Astrocyte of the cerebellum (primary cell): ENCODE measurements at regions not wholly inside any gene's neighbourhood (a gene's known extent, or its start where the extent isn't known, plus 50 kb on each side); places are given as distances from the start of the nearest gene placed in this dataset.

Source experiments
- DNase-seq: peaks from one replicate; pipeline ENCODE4 v3.0.0-alpha.2; 2011; ENCODE audit warnings: low read depth
- H3K4me3 ChIP-seq: 2 replicates; pipeline ENCODE4 v1.5.1; 2011; ENCODE audit warnings: mild to moderate bottlenecking, low read depth, low read length, moderate library complexity
- CTCF ChIP-seq: IDR thresholded peaks from 2 replicates; pipeline ENCODE4 v1.5.1; 2012; ENCODE audit warnings: low read length, low read depth, moderate library complexity, mild to moderate bottlenecking; ENCODE audit errors: missing control alignments
- in situ Hi-C: cut with HindIII; loops from 2 replicates; pipeline ENCODE4 v1.10.0; 2017; ENCODE audit warnings: low sequenced_read_pairs

GRCh38 chr2:37790462-37790861, 119.0 kb upstream of the CDC42EP3 start:
- in situ Hi-C loops, result no loop called here
- no peak overlapping the region for H3K4me3 ChIP-seq
- TF ChIP-seq CTCF, result no peak
- DNase-seq, result no peak

GRCh38 chr2:37792366-37792765, 120.9 kb upstream of the CDC42EP3 start:
- DNase-seq, result no peak
- no peak for TF ChIP-seq CTCF
- in situ Hi-C loops, result no loop called here
- no peak overlapping the region for H3K4me3 ChIP-seq

DNA sequence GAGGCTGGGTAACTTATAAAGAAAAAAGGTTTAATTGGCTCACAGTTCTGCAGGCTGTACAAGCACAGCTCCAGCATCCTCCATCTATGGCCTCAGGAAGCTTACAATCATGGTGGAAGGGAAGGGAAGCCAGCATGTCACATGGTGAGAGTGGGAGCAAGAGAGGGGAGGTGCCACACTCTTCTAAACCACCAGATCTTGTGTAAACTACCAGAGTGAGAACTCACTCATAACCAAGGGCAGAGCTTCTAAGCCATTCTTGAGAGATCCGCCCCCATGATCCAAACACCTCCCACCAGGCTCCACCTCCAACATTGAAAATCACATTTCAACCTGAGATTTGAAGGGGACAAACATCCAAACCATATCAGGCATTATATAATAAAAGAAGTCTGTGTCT, 121.6 kb upstream of the CDC42EP3 start:
- in situ Hi-C loops, result no loop called here
- DNase-seq, result no peak
- H3K4me3 ChIP-seq, result no peak overlapping the region
- no peak for TF ChIP-seq CTCF

- DNase-seq, result no peak
- in situ Hi-C loops, result no loop called here
- no peak for TF ChIP-seq CTCF
- H3K4me3 ChIP-seq, result no peak overlapping the region
Measured at GRCh38 chr2:37794717-37795116, 123.3 kb upstream of the CDC42EP3 start.

- no peak for TF ChIP-seq CTCF
- no peak for DNase-seq
- in situ Hi-C loops, result no loop called here
- no peak overlapping the region for H3K4me3 ChIP-seq
Measured at GRCh38 chr2:37795456-37795855, 124.0 kb upstream of the CDC42EP3 start.

- no peak for TF ChIP-seq CTCF
- in situ Hi-C loops, result no loop called here
Measured at GRCh38 chr2:37795938-37796337, 124.5 kb upstream of the CDC42EP3 start.

GRCh38 chr2:37796481-37796880, 125.0 kb upstream of the CDC42EP3 start:
- no peak overlapping the region for H3K4me3 ChIP-seq
- TF ChIP-seq CTCF, result no peak
- DNase-seq, result no peak
- in situ Hi-C loops, result no loop called here

More at GRCh38 chr2:37795938-37796337, 124.5 kb upstream of the CDC42EP3 start:
- no peak overlapping the region for H3K4me3 ChIP-seq
- DNase-seq, result peak; percentile 53
